CD8-positive, alpha-beta memory T cell (primary cell): ENCODE measurements at regions not wholly inside any gene's neighbourhood (a gene's known extent, or its start where the extent isn't known, plus 50 kb on each side); places are given as distances from the start of the nearest gene placed in this dataset.
A peak's percentile ranks its signal among the peaks of the same experiment; 100 is the strongest.
"Not testable (repeated sequence)": the region's sequence is repeated elsewhere in the genome, so short reads cannot be mapped to it uniquely, and the experiment has no call there.

Experiments used
- CTCF ChIA-PET: fragments of 350-600 bp; sonication (Branson Sonifier 250); formaldehyde crosslinking; loops from one replicate; lab custom pipeline; 2021; ENCODE audit warnings: antibody characterized with exemption; lab: Charles Lee
- POLR2A ChIA-PET: fragments of 350-600 bp; sonication (Branson Sonifier 250); formaldehyde crosslinking; loops from one replicate; lab custom pipeline; 2021; ENCODE audit warnings: antibody characterized with exemption; lab: Charles Lee
- DNase-seq, 5 donors: peaks; one replicate each; pipeline versions ENCODE4 v3.0.0 to v3.0.0-alpha.2; 2020 to 2022; ENCODE audit warnings: mixed read lengths in 1 of 5
- H3K27ac ChIP-seq: one replicate; pipeline ENCODE4 v1.7.0; 2013; ENCODE audit warnings: low read depth, mild to moderate bottlenecking, low read length, moderate library complexity
- H3K27me3 ChIP-seq: 2 replicates; pipeline ENCODE4 v1.7.0; 2013; ENCODE audit warnings: low read length, mild to moderate bottlenecking; ENCODE audit not compliant: insufficient read depth, poor library complexity, severe bottlenecking
- H3K36me3 ChIP-seq: 2 replicates; pipeline ENCODE4 v1.7.0; 2013; ENCODE audit warnings: mild to moderate bottlenecking, low read length, moderate library complexity; ENCODE audit not compliant: insufficient read depth
- H3K4me1 ChIP-seq: 2 replicates; pipeline ENCODE4 v1.7.0; 2013; ENCODE audit warnings: mild to moderate bottlenecking, low read length, moderate library complexity; ENCODE audit not compliant: insufficient read depth
- H3K4me3 ChIP-seq: 2 replicates; pipeline ENCODE4 v1.7.0; 2013; ENCODE audit warnings: mild to moderate bottlenecking, low read length
- H3K9me3 ChIP-seq: 2 replicates; pipeline ENCODE4 v1.7.0; 2013; ENCODE audit warnings: mild to moderate bottlenecking, low read length
- H3K27ac Mint-ChIP-seq, 8 donors: one replicate each; pipeline ENCODE4 v1.8.0; 2020 to 2021; ENCODE audit warnings: mixed read lengths in 8 of 8, mild to moderate bottlenecking in 6 of 8, inconsistent platforms in 3 of 8, moderate library complexity in 3 of 8
- H3K27me3 Mint-ChIP-seq, 2 donors: one replicate each; pipeline ENCODE4 v1.8.0; 2020 to 2021; ENCODE audit warnings: mixed read lengths in 2 of 2, mild to moderate bottlenecking in 1 of 2, moderate library complexity in 1 of 2
- H3K36me3 Mint-ChIP-seq, 3 donors: one replicate each; pipeline ENCODE4 v1.8.0; 2020 to 2021; ENCODE audit warnings: mixed read lengths in 3 of 3, inconsistent platforms in 1 of 3, mild to moderate bottlenecking in 1 of 3
- H3K4me1 Mint-ChIP-seq, 3 donors: one replicate each; pipeline ENCODE4 v1.8.0; 2020 to 2021; ENCODE audit warnings: mixed read lengths in 3 of 3, inconsistent platforms in 1 of 3, mild to moderate bottlenecking in 1 of 3
- H3K4me3 Mint-ChIP-seq, 7 donors: one replicate each; pipeline ENCODE4 v1.8.0; 2020 to 2021; ENCODE audit warnings: mixed read lengths in 7 of 7, mild to moderate bottlenecking in 6 of 7, moderate library complexity in 4 of 7, inconsistent platforms in 2 of 7
- H3K9me3 Mint-ChIP-seq, 5 donors: one replicate each; pipeline ENCODE4 v1.8.0; 2020 to 2022; ENCODE audit warnings: mixed read lengths in 5 of 5, mild to moderate bottlenecking in 3 of 5, moderate library complexity in 2 of 5, inconsistent platforms in 1 of 5

GRCh38 chr14:105733081-105734065 lies 207.0 kb downstream of the TMEM121 start:
- ChIA-PET POLR2A (no interaction called here), CTCF (no interaction called here)
- peak in 1 of 5 donors; percentile 42 for DNase-seq
- H3K36me3 ChIP-seq, result no peaks in the 10 kb centered on the region
- no peak overlapping the region for H3K27ac Mint-ChIP-seq
- H3K27me3 Mint-ChIP-seq, result peaks cover 4 to 21% of the 10 kb centered on the region in 2 donors
- no peaks in the 10 kb centered on the region for H3K27me3 ChIP-seq
- no peaks in the 10 kb centered on the region for H3K4me1 ChIP-seq
- H3K27ac ChIP-seq, result no peak overlapping the region
- H3K9me3 Mint-ChIP-seq, result peaks cover under 1 to 7% (median 2%) of the 10 kb centered on the region in 5 donors
- no peak overlapping the region for H3K4me3 ChIP-seq
- H3K36me3 Mint-ChIP-seq, result no peaks in the 10 kb centered on the region
- H3K4me1 Mint-ChIP-seq, result no peaks in the 10 kb centered on the region
- no peak overlapping the region for H3K4me3 Mint-ChIP-seq
- no peaks in the 10 kb centered on the region for H3K9me3 ChIP-seq

- H3K36me3 Mint-ChIP-seq, H3K4me1 Mint-ChIP-seq, POLR2A ChIA-PET, H3K9me3 ChIP-seq, H3K9me3 Mint-ChIP-seq, H3K4me3 Mint-ChIP-seq, H3K4me1 ChIP-seq, H3K36me3 ChIP-seq, H3K27ac Mint-ChIP-seq, CTCF ChIA-PET, DNase-seq, H3K27ac ChIP-seq, H3K4me3 ChIP-seq, H3K27me3 ChIP-seq: not testable (repeated sequence)
- H3K27me3 Mint-ChIP-seq, result peaks cover 4 to 16% of the 10 kb centered on the region in 2 donors
Observed at GRCh38 chr14:105734241-105734640, 207.9 kb downstream of the TMEM121 start.

- H3K27ac ChIP-seq, H3K27me3 ChIP-seq, H3K4me3 ChIP-seq, H3K9me3 Mint-ChIP-seq, H3K4me1 ChIP-seq, H3K4me3 Mint-ChIP-seq, POLR2A ChIA-PET, H3K9me3 ChIP-seq, CTCF ChIA-PET, H3K27ac Mint-ChIP-seq, H3K36me3 ChIP-seq, H3K4me1 Mint-ChIP-seq, H3K27me3 Mint-ChIP-seq, H3K36me3 Mint-ChIP-seq: not testable (repeated sequence)
- peak in 1 of 5 donors; percentile 41 for DNase-seq
Observed at GRCh38 chr14:105736331-105736730, 209.9 kb downstream of the TMEM121 start.

GRCh38 chr14:105737504-105738246 lies 211.3 kb downstream of the TMEM121 start:
- H3K36me3 ChIP-seq, result no peaks in the 10 kb centered on the region
- no peaks in the 10 kb centered on the region for H3K9me3 ChIP-seq
- ChIA-PET POLR2A (no interaction called here), CTCF (no interaction called here)
- H3K4me3 Mint-ChIP-seq, result no peak overlapping the region
- H3K27me3 Mint-ChIP-seq, result no peaks in the 10 kb centered on the region
- no peaks in the 10 kb centered on the region for H3K4me1 ChIP-seq
- H3K27ac Mint-ChIP-seq, result no peak overlapping the region
- no peak overlapping the region for H3K27ac ChIP-seq
- peak in 1 of 5 donors; percentile 36 for DNase-seq
- H3K4me1 Mint-ChIP-seq, result no peaks in the 10 kb centered on the region
- H3K9me3 Mint-ChIP-seq, result no peaks in the 10 kb centered on the region
- no peaks in the 10 kb centered on the region for H3K36me3 Mint-ChIP-seq
- H3K4me3 ChIP-seq, result no peak overlapping the region
- H3K27me3 ChIP-seq, result no peaks in the 10 kb centered on the region

GRCh38 chr14:105738638-105739037 lies 212.3 kb downstream of the TMEM121 start:
- H3K4me1 ChIP-seq, result no peaks in the 10 kb centered on the region
- no peaks in the 10 kb centered on the region for H3K27me3 Mint-ChIP-seq
- no peaks in the 10 kb centered on the region for H3K4me1 Mint-ChIP-seq
- no peak overlapping the region for H3K27ac Mint-ChIP-seq
- H3K4me3 ChIP-seq, result no peak overlapping the region
- H3K36me3 Mint-ChIP-seq, result no peaks in the 10 kb centered on the region
- H3K27ac ChIP-seq, result no peak overlapping the region
- H3K9me3 ChIP-seq, result no peaks in the 10 kb centered on the region
- no peaks in the 10 kb centered on the region for H3K27me3 ChIP-seq
- ChIA-PET CTCF (no interaction called here), POLR2A (no interaction called here)
- no peaks in the 10 kb centered on the region for H3K36me3 ChIP-seq
- peak in 1 of 5 donors; percentile 43 for DNase-seq
- H3K4me3 Mint-ChIP-seq, result no peak overlapping the region
- no peaks in the 10 kb centered on the region for H3K9me3 Mint-ChIP-seq

- H3K4me3 ChIP-seq, result no peak overlapping the region
- Mint-ChIP-seq H3K36me3 (no peaks in the 10 kb centered on the region), H3K27me3 (no peaks in the 10 kb centered on the region), H3K4me3 (no peak overlapping the region), H3K9me3 (no peaks in the 10 kb centered on the region), H3K27ac (no peak overlapping the region), H3K4me1 (no peaks in the 10 kb centered on the region)
- H3K27me3 ChIP-seq, result no peaks in the 10 kb centered on the region
- no peak overlapping the region for H3K27ac ChIP-seq
- no peaks in the 10 kb centered on the region for H3K4me1 ChIP-seq
- CTCF ChIA-PET, result no interaction called here
- H3K9me3 ChIP-seq, result no peaks in the 10 kb centered on the region
- DNase-seq, result peak in 1 of 5 donors; percentile 39
- H3K36me3 ChIP-seq, result no peaks in the 10 kb centered on the region
- POLR2A ChIA-PET, result no interaction called here
Observed at GRCh38 chr14:105739331-105740102, 213.1 kb downstream of the TMEM121 start.

GRCh38 chr14:105740272-105740671 lies 213.9 kb downstream of the TMEM121 start:
- H3K27me3 ChIP-seq, H3K27ac Mint-ChIP-seq, H3K9me3 Mint-ChIP-seq, H3K4me3 Mint-ChIP-seq, H3K27me3 Mint-ChIP-seq, H3K36me3 ChIP-seq, H3K4me3 ChIP-seq, POLR2A ChIA-PET, H3K9me3 ChIP-seq, H3K4me1 ChIP-seq, H3K27ac ChIP-seq, H3K4me1 Mint-ChIP-seq, CTCF ChIA-PET, DNase-seq, H3K36me3 Mint-ChIP-seq: not testable (repeated sequence)

- CTCF ChIA-PET, H3K9me3 Mint-ChIP-seq, H3K4me1 Mint-ChIP-seq, H3K4me3 ChIP-seq, H3K27me3 Mint-ChIP-seq, DNase-seq, H3K27ac Mint-ChIP-seq, H3K36me3 ChIP-seq, H3K36me3 Mint-ChIP-seq, H3K27me3 ChIP-seq, H3K27ac ChIP-seq, POLR2A ChIA-PET, H3K4me1 ChIP-seq, H3K4me3 Mint-ChIP-seq, H3K9me3 ChIP-seq: not testable (repeated sequence)
Observed at GRCh38 chr14:105740961-105741360, 214.6 kb downstream of the TMEM121 start.
